ENCODE measurements at regions not wholly inside any gene's neighbourhood (a gene's known extent, or its start where the extent isn't known, plus 50 kb on each side); places are given as distances from the start of the nearest gene placed in this dataset.
A peak's percentile ranks its signal among the peaks of the same experiment; 100 is the strongest.
"Not testable (repeated sequence)": the region's sequence is repeated elsewhere in the genome, so short reads cannot be mapped to it uniquely, and the experiment has no call there.

DNA sequence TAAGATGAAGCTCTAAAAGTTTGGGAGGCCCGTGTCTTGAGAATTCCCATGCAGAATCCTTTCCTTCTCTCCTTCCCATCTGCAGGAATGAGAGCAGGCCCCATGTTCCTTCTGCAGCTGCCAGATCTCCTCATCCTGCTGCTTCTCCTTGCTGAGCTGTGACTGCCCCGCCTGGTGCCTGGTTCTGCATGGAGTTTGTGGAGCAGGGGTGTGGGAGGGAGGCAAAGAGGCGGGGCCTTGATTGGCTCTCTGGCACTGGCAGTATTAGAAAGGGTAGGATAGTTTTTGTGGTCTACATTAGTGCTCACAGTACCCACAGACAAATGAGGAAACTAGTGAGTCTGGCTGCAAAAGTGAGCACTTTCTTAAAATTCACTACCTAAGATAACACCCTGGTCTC lies 91.1 kb upstream of the CLPB start:
- DNase-seq, result no peak

DNA sequence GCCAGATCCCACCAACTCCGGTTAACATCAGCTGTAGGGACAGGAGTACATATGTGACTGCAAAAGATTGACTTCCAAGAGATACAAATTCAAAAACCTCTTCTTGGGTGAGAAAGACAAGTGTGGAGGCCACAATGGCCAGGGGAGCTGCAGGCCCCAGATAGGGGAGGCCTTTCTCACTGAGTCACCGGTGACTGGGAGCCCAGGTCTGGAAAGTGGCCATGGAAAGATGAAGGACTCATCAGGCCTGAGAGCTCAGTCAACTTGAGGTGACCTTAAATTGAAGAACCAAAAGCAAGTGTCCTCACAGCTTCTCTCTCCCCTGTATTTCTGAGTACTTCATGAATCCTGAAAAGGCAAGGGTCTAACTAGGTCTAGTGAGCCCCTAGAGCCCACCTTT lies 90.4 kb upstream of the CLPB start:
- DNase-seq, result peak; percentile 47

DNA sequence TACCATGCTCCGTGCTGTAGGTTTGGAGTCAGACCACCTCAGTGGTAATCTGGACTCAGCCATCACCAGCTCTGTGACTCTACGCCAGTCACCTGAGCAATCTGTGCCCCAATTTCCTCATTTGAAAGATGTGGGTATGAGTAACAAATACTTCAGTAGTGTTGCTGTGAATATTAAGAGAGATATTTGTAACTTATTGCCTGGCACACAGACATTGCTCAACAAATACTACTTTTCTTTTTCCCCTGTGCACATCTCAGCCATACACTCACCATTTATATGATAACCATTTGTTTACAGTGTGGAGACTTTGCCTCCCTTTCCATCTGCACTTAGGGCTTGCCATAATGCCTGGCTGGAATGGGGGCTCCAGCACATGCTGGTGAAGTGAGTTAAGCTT lies 89.7 kb upstream of the CLPB start:
- DNase-seq, result no peak

DNA sequence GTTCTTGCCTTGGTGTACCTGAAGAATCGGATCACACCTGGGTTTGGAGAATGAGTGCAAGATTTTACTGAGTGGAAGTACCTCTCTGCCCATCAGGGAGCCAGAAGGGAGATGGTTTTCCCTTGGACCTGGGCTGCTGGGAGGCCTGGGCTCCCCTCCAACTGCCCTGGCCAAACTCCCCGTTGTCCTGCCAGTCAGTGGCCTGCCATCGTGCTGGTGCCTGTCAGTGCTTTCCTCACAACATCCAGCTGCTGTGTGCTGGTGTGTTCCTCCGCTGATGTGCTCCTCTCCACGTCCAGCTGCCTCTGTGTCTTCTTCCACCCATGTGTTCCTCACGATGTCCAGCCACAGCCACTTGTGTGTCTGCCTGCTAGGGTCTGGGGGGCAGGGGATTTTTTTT lies 87.9 kb upstream of the CLPB start:
- DNase-seq, result no peak

DNA sequence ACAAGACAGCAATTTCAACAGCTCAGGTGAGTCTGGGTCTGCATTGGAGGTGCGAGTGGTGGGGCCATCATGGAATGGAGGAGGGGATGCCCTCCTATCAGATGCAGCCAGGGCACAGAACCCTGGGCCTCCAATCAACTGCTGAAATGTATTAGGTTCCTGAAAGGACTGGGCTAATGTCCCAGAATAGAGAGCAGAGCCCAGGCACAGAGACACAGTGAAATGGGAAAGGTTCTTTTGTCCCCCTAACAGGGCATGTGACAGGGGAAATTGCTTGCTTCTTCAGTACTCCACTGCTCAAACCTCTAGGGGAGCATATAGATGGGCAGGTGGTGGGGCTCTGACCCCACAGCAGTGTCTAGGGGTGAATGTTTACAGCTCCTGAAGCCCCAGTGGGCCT lies 87.3 kb upstream of the CLPB start:
- DNase-seq, result no peak

GRCh38 chr11:72520815-72521214 lies 86.5 kb upstream of the CLPB start:
- no peak for DNase-seq

DNA sequence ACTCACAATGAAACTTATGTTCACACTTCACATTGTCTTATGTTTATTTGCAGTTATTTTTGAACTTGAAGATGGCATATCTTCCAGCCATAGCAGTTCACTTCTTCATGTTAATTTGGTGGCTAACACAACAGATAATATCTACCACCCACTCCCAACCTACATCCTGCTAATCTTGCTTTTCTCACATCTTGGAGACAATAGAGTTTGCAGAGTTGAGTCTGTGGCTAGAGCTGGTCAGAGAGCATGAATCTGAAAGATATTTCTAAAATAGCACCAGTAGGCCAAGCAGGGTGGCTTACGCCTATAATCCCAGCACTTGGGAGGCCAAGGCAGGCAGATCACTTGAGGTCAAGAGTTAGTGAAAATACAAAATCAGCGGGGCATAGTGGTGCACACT lies 85.6 kb upstream of the CLPB start:
- DNase-seq, result not testable (repeated sequence)

- no peak for DNase-seq
Observed at GRCh38 chr11:72519220-72519881, 85.0 kb upstream of the CLPB start.

DNA sequence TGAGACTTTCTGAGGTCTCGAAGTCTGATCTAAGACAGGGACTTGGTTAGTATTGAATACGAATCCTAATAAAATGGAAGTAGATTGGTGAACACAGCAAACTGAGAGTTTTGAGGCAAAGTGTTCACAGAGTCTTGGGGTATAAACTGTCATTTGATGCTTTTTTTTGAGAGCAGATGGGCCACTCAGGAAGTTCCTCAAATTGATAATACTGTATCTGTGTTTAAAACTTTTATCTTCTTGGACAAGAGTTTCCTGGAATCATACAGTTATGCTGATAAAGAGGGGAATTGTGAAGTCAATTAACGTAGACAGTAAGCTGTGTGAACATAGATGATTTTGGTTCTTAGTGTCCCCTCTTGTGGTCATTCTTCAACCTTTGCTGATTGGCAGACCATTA lies 80.0 kb upstream of the CLPB start:
- DNase-seq, result no peak

DNA sequence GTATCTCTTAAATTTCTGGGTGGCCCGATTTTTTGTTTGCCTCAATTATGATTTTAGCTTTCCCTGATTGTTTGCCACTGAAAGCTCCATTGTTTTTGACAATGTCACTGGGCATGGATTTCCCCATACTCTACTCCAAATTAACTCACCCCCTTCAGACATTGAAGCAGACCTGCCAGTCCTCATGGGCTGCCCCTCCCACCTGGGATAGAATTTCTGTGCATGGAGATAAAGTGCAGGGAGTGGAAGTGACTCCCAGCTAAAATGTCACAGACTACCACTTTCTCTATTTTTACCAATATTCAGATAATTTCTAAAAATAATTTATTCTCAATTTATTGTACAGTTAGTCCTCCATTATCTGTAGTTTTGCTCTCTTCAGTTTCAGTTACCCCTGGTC lies 79.1 kb upstream of the CLPB start:
- no peak for DNase-seq

- DNase-seq, result no peak
Observed at GRCh38 chr11:72512956-72513355, 78.6 kb upstream of the CLPB start.

GRCh38 chr11:72511393-72512047 lies 77.2 kb upstream of the CLPB start:
- no peak for DNase-seq

DNA sequence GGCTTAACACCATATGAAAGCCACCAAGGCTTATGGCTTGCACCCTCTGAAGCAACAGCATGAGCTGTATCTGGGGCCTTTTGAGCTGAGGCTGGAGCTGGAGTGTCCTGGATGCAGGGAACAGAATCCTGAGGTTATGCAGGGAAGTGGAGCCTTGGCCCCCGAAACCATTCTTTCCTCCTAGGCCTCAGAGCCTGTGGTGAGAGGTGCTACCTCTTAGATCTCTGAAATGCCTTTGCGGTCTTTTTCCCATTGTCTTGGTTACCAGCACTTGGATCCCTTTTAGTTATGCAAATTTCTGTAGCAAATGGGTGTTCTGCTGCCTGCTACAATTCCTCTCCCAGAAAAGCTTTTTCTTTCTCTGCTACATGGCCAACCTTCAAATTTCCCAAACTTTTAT lies 72.7 kb upstream of the CLPB start:
- DNase-seq, result no peak

DNA sequence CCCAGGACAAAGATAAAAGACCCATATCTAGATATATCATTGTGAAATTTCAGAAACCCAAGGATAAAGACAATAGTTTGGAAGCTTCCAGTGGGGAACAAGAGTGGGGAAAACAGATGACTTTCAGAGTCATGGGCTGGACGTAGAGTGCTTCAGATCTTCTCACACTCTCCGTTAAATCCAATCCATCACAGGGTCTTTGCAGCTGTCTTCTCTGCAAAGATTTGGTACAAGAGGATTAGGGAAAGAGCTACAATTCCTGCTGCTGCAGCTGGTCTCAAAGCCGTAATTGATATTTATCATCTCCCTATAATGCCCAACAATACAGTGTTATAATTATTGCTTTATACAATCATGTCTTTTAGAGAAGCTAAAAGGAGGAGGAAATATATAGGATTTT lies 63.4 kb upstream of the CLPB start:
- no peak for DNase-seq

- DNase-seq, result no peak
Observed at GRCh38 chr11:72494109-72494429, 59.7 kb upstream of the CLPB start.

GRCh38 chr11:72493426-72494108 lies 59.2 kb upstream of the CLPB start:
- DNase-seq, result no peak

- DNase-seq, result peak; percentile 16
Observed at GRCh38 chr11:72491001-72491400, 56.7 kb upstream of the CLPB start.
